ENCODE measurements at regions not wholly inside any gene's neighbourhood (a gene's known extent, or its start where the extent isn't known, plus 50 kb on each side); places are given as distances from the start of the nearest gene placed in this dataset.

- no peak for DNase-seq
Observed at GRCh38 chr1:42081475-42081874, 71.7 kb upstream of the GUCA2B start.

GRCh38 chr1:42075179-42075578 lies 78.0 kb upstream of the GUCA2B start:
- no peak for TF ChIP-seq CTCF (IDR thresholded peaks at IDR 0.05)
- WGBS, 2 donors: 83 to 90% methylated on average over 2 of the region's 2 CpGs

More at GRCh38 chr1:42081475-42081874, 71.7 kb upstream of the GUCA2B start:
- peak in 2 of 8 donors; percentile 39 to 69 for ATAC-seq
- intact Hi-C loops (cut with DNase I): no loop called here
- WGBS, 2 donors: 70 to 71% methylated on average over 2 of the region's 2 CpGs
- Histone ChIP-seq H3K27ac (no peak overlapping the region), H3K36me3 (no peaks in the 10 kb centered on the region), H3K4me1 (no peaks in the 10 kb centered on the region), H3K4me3 (no peak overlapping the region), H3K9me3 (peaks cover 0 to 20% (median 9%) of the 10 kb centered on the region in 11 donors), H3K27me3 (no peaks in the 10 kb centered on the region)
- TF ChIP-seq CTCF (IDR thresholded peaks at IDR 0.05): no peak

GRCh38 chr1:42070996-42071395 lies 82.2 kb upstream of the GUCA2B start:
- intact Hi-C loops (cut with DNase I): no loop called here
- no peaks in the 10 kb centered on the region for H3K4me1 ChIP-seq
- H3K27me3 ChIP-seq: peaks cover 0 to 39% (median 0%) of the 10 kb centered on the region in 7 donors
- no peak for ATAC-seq
- WGBS, 2 donors: 90 to 94% methylated on average over 2 of the region's 2 CpGs
- no peak overlapping the region for H3K4me3 ChIP-seq
- no peaks in the 10 kb centered on the region for H3K36me3 ChIP-seq
- TF ChIP-seq CTCF (IDR thresholded peaks at IDR 0.05): no peak
- no peak for DNase-seq
- no peak overlapping the region for H3K27ac ChIP-seq
- peaks cover 0 to 7% (median 0%) of the 10 kb centered on the region in 11 donors for H3K9me3 ChIP-seq

More at GRCh38 chr1:42075179-42075578, 78.0 kb upstream of the GUCA2B start:
- no peak for ATAC-seq
- peaks cover 0 to 25% (median 0%) of the 10 kb centered on the region in 7 donors for H3K27me3 ChIP-seq
- intact Hi-C loops (cut with DNase I): no loop called here
- no peaks in the 10 kb centered on the region for H3K4me1 ChIP-seq
- no peaks in the 10 kb centered on the region for H3K36me3 ChIP-seq
- H3K27ac ChIP-seq: no peak overlapping the region
- H3K9me3 ChIP-seq: peaks cover 0 to 20% (median 8%) of the 10 kb centered on the region in 11 donors
- no peak for DNase-seq
- H3K4me3 ChIP-seq: no peak overlapping the region

- WGBS, 2 donors: 92 to 94% methylated on average over 3 of the region's 3 CpGs
- no peak for DNase-seq
- no peak for TF ChIP-seq CTCF (IDR thresholded peaks at IDR 0.05)
- intact Hi-C loops (cut with DNase I): no loop called here
- no peak overlapping the region for H3K4me3 ChIP-seq
- H3K4me1 ChIP-seq: peaks cover 0 to 1% (median 0%) of the 10 kb centered on the region in 9 donors
- H3K9me3 ChIP-seq: peaks cover 0 to 32% (median 10%) of the 10 kb centered on the region in 11 donors
- H3K27me3 ChIP-seq: peaks cover 0 to 15% (median 0%) of the 10 kb centered on the region in 7 donors
- no peak overlapping the region for H3K27ac ChIP-seq
- H3K36me3 ChIP-seq: no peaks in the 10 kb centered on the region
- ATAC-seq: no peak
Observed at GRCh38 chr1:42057800-42058199, 95.4 kb upstream of the GUCA2B start.

Measured in heart right ventricle (tissue), 16 donors.